ENCODE measurements at regions not wholly inside any gene's neighbourhood (a gene's known extent, or its start where the extent isn't known, plus 50 kb on each side); places are given as distances from the start of the nearest gene placed in this dataset.

DNA sequence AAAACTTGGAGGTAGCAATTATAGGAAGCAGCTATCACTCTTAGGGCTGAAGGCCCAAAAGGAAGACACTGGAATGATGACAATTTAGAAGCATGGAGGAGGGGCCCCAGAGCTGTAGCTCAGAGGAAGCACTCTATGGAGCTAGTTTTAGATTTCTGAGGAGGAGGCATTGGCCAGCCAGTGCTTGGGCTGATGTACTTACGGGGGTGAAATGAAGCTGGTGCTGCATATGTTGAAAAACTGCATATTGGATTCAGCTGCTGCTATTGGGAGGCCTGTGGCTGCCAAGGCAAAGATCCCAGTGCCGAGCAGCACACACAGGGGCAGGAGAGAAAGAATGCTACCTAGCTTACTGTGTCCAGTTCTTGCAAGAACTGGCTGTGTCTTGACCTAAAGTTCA is 53.9 kb upstream of the HMHB1 start:
- H3K4me1 ChIP-seq (replicated peaks in 1 of 2; ENCODE audit: control insufficient read depth in 2 of 2, insufficient read depth in 2 of 2, low read length in 2 of 2) = no peaks in the 10 kb centered on the region
- BruUV-seq (replicated peaks) = no TSS peak
- no peak overlapping the region for H3K4me2 ChIP-seq (ENCODE audit: insufficient read depth, low read length)
- WGBS (ENCODE audit: insufficient coverage, low coverage, missing lambda C conversion rate) = 5% methylated on average over 2 of the region's 2 CpGs
- ChIA-PET POLR2A (interaction anchor here (0.7 to 1.5 kb wide), 2 partner anchors 9 to 1158 kb away, joined by 3 read pairs; no protein-coding TSS in a partner anchor), CTCF (ENCODE audit: low intra/inter-chr PET ratio) (no interaction called here)
- no peaks in the 10 kb centered on the region for H4K20me1 ChIP-seq (replicated peaks; ENCODE audit: control insufficient read depth, insufficient read depth, low read length)
- H3K36me3 ChIP-seq (ENCODE audit: control insufficient read depth, insufficient read depth, low read length) = no peaks in the 10 kb centered on the region
- in situ Hi-C loops (cut with MboI) (no loop called here), intact Hi-C loops (cut with micrococcal nuclease) (no loop called here)
- no peak overlapping the region for H3K4me3 ChIP-seq
- no peaks in the 10 kb centered on the region for H3K9me1 ChIP-seq (ENCODE audit: control insufficient read depth, insufficient read depth, low read length)
- no peak for ATAC-seq
- H3K79me2 ChIP-seq (ENCODE audit: control insufficient read depth, insufficient read depth, low read length) = no peaks in the 10 kb centered on the region
- H3K27me3 ChIP-seq (ENCODE audit: control insufficient read depth in 2 of 2, insufficient read depth in 2 of 2, low read length in 2 of 2) = no peaks in the 10 kb centered on the region; a peak in 1 of 5 replicates
- no peaks in the 10 kb centered on the region for H3K9me3 ChIP-seq (replicated peaks; ENCODE audit: control insufficient read depth, insufficient read depth, low read depth, low read length)
- no peak overlapping the region for H3K9ac ChIP-seq (ENCODE audit: insufficient read depth in 1 of 2, low read depth in 2 of 2, low read length in 2 of 2)
- no peak for DNase-seq (ENCODE audit: extremely low read depth in 1 of 4, low spot score in 3 of 4)
- no peak overlapping the region for H2AFZ ChIP-seq (ENCODE audit: low read depth, low read length)
- no peak for FAIRE-seq
- TF ChIP-seq, protein P1, sequence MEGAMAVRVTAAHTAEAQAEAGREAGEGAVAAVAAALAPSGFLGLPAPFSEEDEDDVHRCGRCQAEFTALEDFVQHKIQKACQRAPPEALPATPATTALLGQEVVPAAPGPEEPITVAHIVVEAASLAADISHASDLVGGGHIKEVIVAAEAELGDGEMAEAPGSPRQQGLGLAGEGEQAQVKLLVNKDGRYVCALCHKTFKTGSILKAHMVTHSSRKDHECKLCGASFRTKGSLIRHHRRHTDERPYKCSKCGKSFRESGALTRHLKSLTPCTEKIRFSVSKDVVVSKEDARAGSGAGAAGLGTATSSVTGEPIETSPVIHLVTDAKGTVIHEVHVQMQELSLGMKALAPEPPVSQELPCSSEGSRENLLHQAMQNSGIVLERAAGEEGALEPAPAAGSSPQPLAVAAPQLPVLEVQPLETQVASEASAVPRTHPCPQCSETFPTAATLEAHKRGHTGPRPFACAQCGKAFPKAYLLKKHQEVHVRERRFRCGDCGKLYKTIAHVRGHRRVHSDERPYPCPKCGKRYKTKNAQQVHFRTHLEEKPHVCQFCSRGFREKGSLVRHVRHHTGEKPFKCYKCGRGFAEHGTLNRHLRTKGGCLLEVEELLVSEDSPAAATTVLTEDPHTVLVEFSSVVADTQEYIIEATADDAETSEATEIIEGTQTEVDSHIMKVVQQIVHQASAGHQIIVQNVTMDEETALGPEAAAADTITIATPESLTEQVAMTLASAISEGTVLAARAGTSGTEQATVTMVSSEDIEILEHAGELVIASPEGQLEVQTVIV (CRISPR knock-in tag; IDR thresholded peaks at IDR 0.05; ENCODE audit: borderline replicate concordance) = no peak
- TF ChIP-seq PRPF4 (IDR thresholded peaks at IDR 0.05; ENCODE audit: insufficient read depth, low read depth, low read length, poor library complexity, severe bottlenecking) (no peak), DDX20 (tag; IDR thresholded peaks at IDR 0.05; ENCODE audit: low read depth) (no peak), ZNF436 (CRISPR knock-in tag; IDR thresholded peaks at IDR 0.05) (no peak), SMARCE1 (IDR thresholded peaks at IDR 0.05) (no peak), TCF7L2 (IDR thresholded peaks at IDR 0.05; ENCODE audit: low read depth, low read length) (no peak), TEAD2 (tag; IDR thresholded peaks at IDR 0.05) (no peak), SMARCA5 (IDR thresholded peaks at IDR 0.05) (no peak), MAFF (IDR thresholded peaks at IDR 0.05; ENCODE audit: low read length) (no peak), FUS (optimal IDR thresholded peaks at IDR 0.05; ENCODE audit: low read depth, low read length) (no peak), KAT2B (IDR thresholded peaks at IDR 0.05; ENCODE audit: low read depth, low read length) (no peak), TBL1XR1 (IDR thresholded peaks at IDR 0.05; ENCODE audit: low read length in 2 of 2) (no peak), TOE1 (IDR thresholded peaks at IDR 0.05; ENCODE audit: borderline replicate concordance) (no peak), TOE1 (CRISPR knock-in tag; IDR thresholded peaks at IDR 0.05; ENCODE audit: borderline replicate concordance, low read depth) (no peak), HDAC3 (IDR thresholded peaks at IDR 0.05; ENCODE audit: borderline replicate concordance, partially characterized antibody) (no peak), ZBTB8A (IDR thresholded peaks at IDR 0.05; ENCODE audit: partially characterized antibody) (no peak)
- TF ChIP-seq, protein P2, sequence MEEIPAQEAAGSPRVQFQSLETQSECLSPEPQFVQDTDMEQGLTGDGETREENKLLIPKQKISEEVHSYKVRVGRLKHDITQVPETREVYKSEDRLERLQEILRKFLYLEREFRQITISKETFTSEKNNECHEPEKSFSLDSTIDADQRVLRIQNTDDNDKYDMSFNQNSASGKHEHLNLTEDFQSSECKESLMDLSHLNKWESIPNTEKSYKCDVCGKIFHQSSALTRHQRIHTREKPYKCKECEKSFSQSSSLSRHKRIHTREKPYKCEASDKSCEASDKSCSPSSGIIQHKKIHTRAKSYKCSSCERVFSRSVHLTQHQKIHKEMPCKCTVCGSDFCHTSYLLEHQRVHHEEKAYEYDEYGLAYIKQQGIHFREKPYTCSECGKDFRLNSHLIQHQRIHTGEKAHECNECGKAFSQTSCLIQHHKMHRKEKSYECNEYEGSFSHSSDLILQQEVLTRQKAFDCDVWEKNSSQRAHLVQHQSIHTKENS (CRISPR knock-in tag; IDR thresholded peaks at IDR 0.05) = no peak
- no peak overlapping the region for H3K27ac ChIP-seq (ENCODE audit: extremely low read depth, low read depth, low read length)

Data from K562 (cell line).